DMS53 treated with DMSO at 0.1 percent for 48 hours (cell line): ENCODE measurements at regions not wholly inside any gene's neighbourhood (a gene's known extent, or its start where the extent isn't known, plus 50 kb on each side); places are given as distances from the start of the nearest gene placed in this dataset.

Source experiments
- DNase-seq: peaks from one replicate; lab custom pipeline; 2025; ENCODE audit not compliant: unreplicated experiment; lab: John Stamatoyannopoulos, UW

DNA sequence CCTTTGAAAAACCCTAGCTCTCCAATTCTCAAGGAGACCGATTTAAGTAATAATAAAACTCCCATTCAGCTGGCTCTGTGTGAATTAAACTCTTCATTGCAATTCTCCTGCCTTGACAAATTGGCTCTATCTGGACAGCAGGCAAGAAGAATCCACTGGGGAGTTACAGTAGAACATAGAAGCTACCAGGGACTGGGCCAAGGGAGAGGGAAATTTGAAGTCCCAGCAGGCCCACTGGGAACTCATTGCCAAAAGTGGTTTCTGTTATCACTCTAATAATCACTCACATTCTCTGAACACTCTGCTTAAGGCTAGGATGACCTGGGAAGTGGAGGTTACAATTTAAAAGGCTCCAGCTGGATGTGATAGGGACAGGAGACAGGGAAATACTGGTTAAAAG, 384.5 kb upstream of the CCDC196 start:
- no peak for DNase-seq

DNA sequence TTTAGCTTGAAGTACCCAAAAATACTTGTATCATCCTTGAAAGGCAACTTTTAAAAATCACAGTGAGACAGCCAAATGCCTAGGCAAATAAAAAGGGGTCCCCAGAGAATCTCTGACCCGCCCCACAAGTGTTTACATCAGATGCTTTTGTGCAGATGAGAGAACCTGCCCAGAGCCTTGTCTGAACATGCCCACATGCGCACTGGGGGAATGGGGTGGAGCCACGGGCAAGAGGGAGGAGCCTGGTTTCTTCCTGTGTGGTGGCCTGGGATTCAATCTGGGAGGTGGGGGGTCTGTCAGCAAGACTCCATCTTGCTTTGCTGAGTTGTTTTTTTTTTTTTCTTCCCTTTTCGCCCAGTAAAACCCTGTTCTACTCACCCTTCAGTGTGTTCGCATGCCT, 381.7 kb upstream of the CCDC196 start:
- no peak for DNase-seq

- DNase-seq = no peak
Measured at GRCh38 chr14:66105815-66106214, 380.4 kb upstream of the CCDC196 start.

GRCh38 chr14:66109426-66109825, 376.7 kb upstream of the CCDC196 start:
- DNase-seq = no peak

GRCh38 chr14:66111891-66112290, 374.3 kb upstream of the CCDC196 start:
- DNase-seq = no peak

DNA sequence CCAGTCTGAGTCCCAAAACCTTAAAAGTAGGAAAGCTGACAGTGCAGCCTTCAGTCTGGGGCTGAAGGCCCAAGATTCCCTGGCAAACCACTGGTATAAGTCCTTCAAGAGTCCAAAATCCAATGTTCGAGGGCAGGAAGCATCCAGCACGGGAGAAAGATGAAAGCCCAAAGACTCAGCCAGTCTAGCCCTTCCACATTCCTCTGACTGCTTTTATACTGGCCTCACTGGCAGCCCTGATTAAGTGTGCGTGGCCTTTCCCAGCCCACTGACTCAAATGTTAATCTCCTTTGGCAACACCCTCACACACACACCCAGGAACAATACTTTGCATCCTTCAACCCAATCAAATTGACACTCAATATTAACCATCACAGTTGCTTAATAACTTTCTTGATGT, 372.1 kb upstream of the CCDC196 start:
- no peak for DNase-seq

DNA sequence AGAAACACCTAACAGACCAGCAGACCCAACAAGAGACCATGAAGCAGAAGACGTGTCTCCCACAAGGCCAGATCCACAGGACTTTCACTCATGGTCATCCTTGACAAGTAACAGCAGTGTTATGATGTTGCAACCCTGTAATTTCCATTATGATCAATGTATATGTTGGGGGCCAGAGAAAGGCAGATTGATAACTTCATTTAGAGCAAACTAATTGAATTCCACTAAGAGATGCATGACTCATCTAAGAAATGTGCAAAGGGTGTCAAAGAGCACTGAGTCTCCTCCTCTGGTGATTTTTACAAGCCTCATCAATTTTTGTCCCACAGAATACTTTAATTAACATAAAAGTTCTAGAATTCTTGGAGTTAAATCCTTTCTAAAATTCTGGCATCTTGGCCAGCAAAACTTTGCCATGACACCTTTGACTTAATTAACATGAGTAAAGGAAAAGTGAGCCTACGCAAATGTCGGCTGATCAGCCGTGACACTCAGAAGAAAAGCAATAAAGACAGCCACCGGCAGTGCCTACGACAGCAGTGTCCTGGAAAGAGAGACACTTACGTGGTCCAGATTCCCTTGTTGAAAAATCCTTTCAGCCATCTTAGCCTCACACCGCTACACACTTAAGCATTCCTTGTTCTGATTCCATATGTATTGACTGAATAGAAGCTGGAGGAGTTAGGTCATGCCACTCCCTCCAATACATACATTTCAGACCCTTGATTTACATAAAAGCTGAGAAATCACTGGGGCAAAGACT, 370.2 kb upstream of the CCDC196 start:
- no peak for DNase-seq

DNA sequence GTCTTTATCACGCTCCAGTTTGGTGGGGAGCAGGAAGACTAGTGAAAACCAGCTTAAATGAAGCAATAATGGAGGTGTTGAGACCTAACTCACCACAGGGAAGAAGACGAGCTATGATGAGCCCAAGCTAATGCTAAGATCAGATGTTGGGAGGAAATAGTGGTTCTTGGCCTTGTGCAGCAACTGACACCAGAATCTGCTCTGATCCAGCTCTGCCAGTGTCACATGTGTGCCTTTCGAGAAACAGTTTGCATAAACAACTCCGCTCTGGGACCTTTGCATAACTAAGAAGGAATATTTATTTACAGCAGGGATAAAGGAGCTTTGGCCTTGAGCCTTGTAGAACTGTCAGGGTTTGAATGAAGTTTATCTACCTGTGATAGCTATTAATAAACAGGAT, 369.4 kb upstream of the CCDC196 start:
- no peak for DNase-seq

DNA sequence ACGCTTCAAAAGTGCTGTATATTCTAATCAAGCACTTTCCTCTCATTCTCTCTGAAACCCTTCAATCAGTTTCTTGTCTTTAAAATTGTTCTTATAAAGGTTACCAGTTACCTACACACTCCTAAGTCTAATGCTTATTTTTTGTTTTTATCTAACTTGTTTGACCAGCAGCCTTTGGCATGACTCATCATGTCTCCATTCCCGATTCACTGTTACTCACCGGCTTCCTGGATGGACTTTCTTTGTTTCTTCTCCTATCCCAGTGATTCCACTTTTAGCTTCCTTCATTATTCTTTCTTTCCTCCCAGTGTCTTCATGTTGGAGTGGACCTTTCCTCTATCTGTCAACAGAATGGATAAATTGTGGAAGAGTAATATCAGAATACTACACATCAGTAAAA, 368.6 kb upstream of the CCDC196 start:
- DNase-seq = peak; percentile 29

DNA sequence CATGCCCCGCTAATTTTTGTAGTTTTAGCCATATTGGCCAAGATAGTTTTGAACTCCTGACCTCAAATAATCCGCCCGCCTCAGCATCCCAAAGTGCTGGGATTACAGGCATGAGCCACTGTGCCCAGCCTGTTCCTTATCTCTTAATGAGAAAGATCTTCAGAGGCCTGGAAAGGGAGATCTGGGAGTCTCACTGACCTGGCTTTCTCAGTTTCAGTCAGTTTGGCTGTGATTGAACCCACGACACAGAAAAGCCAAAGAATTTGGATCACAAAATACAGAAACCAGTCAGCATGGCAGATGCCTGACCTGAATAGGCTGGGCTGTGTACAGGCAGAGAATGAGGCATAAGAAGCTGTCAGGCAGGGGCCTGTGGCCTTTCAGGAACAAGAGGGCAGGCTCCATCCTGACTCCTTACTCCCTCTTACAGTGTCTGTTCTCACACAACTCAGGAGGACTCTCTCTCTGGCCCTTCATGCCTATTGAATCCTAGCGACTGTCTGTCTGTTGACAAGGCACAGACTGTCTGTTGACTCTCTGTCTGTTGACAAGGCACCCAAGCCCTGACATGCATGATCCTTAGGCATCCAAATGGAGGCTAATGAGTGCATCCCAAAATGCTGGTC, 366.5 kb upstream of the CCDC196 start:
- DNase-seq = no peak

- DNase-seq = no peak
Measured at GRCh38 chr14:66120402-66120801, 365.8 kb upstream of the CCDC196 start.

GRCh38 chr14:66121859-66122258, 364.3 kb upstream of the CCDC196 start:
- no peak for DNase-seq

GRCh38 chr14:66129224-66129623, 356.9 kb upstream of the CCDC196 start:
- no peak for DNase-seq

GRCh38 chr14:66131111-66131510, 355.1 kb upstream of the CCDC196 start:
- no peak for DNase-seq

DNA sequence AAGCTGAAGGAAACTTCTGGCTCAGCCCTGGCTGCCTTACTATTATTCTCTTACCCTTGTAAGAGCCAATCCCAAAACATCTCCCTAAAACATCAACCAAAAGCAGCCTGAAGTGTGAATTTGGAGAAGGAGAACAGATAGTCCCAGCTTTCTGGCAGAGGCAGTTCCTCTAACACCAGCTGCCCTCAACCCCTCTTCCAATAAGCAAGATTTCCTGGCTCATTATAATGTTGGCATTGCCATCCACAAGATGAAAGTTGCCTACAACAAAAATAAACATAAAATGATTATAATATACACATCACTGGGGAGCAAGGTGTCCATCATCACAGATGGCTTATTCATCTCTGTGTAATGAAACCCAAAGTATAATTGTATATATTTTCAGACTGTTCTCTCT, 352.5 kb upstream of the CCDC196 start:
- DNase-seq = no peak

- no peak for DNase-seq
Measured at GRCh38 chr14:66135831-66136230, 350.3 kb upstream of the CCDC196 start.

DNA sequence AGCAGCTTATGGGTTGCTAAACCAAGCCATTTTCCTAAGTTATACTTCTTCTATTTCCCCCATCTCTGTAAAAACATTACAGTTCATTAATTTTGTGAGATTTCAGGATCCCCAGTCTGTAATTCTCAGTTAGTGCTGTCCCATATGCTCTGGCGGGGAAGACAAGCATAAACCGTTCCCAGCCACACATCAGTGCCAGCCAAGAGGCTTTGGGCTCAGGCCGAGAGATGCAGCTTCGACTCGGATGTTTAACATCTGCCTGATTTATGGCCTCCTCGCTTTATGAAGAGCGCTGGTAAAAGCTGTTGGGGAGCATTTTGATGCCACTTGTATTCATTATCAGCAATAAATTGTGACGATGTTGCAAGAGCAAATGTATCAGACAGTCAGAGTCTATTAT, 349.1 kb upstream of the CCDC196 start:
- no peak for DNase-seq

DNA sequence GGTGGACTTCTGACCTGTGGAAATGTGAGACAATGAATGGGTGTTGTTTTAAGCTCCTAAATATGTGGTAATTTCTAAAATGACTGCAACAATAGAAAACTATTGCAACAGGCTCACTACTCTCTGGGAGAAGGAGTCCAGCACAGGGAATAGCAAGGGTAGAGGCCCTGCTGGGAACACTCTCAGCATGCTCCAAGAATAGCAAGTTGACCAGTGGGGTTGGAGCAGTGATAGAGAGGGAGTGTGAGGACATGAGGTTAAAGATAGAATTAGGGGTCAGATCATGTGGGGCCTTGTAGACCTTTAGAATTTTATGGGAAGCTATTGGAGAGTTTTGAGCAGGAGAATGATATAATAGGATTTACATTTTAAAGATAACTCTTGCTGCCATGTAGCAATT, 346.7 kb upstream of the CCDC196 start:
- DNase-seq = no peak

DNA sequence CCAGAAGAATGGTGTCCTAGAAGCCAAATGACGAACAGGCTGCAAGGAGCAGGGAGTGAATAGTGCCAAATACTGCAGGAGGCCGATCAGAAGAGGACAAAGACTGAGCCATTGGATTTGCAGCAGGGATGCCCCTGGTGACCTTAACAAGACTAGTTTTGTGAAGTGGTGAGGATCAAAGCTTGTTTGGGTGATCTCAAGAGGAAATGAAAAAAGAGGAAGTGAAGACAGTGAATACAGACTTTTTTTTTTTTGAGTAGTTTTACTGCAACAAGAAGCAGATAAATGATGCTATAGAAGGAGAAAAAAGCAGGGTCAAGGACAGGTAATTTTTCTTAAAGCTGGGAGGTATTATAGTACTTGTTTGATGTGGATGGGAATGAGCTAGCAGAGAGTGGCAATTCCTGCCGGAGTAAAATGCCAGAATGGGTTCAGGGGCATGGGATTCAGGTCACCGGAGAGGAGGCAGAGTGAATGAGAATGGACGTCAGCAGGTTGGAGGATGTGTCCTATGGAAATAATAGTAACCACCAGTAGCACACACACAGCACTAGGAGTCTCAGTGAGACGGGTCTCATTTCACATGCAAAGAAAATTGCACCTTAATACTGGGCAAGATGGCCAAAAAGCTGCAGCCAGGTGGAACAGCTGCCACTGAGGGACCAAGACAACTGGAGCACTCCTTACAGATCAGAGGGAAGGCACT, 345.8 kb upstream of the CCDC196 start:
- no peak for DNase-seq

GRCh38 chr14:66140963-66141362, 345.2 kb upstream of the CCDC196 start:
- no peak for DNase-seq

DNA sequence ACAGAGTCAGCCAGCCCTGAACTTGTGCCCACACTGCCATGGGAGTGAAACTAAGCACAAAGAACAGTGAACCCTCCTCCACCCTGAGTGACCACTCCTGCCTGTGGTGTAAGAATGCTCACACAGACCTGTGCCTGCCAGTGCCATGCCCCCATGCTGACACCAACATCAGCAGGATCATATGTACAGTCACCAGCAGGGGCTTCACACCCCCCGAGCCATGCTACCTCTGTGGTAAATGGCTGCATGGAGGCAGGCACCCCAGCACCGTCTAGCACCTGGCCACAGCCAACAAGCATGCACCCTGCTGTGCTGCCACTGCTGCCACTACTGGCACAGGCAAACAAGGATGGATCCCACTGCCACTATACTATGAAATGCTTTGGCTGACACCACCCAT, 344.4 kb upstream of the CCDC196 start:
- no peak for DNase-seq

DNA sequence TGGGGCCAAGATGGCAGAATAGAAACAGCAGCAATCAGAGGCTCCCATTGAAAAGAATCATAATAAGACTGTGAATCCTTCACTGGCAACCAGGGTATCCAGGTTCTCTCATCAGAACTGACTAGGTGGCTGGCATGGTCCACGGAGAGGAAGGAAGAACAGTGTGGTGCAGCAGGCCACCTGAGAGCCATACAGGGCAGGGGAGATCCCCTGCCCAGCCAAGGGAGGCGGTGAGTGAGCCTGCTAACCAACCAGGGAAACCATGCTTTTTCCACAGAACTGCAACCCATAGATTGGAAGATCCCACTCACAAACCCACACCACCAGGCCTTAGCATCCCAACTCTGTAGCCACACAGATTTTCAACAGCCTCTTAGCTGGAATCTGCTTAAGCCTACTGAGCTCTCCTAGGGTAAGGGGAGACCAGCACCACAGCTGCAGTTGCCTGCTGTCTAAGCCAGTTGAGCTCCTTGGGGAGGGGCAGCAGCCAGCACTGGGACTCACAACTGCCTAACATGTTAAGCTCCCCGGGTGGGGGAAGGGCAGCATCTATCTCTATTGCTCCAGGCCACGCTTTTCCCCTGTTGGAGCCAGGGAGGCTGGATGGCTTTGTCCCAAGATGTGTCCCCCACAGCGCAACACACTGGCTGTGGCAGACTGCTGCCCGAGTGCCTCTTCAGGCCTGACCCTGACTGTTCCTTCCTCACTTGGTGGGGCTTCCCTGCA, 342.6 kb upstream of the CCDC196 start:
- DNase-seq = no peak
